ENCODE measurements at regions not wholly inside any gene's neighbourhood (a gene's known extent, or its start where the extent isn't known, plus 50 kb on each side); places are given as distances from the start of the nearest gene placed in this dataset.

- TF ChIP-seq HIVEP1 (CRISPR knock-in tag; IDR thresholded peaks at IDR 0.05), result no peak
- no peak for TF ChIP-seq IRF9 (CRISPR knock-in tag; IDR thresholded peaks at IDR 0.05; ENCODE audit: borderline replicate concordance)
Measured at GRCh38 chr4:143118663-143119062, 66.1 kb upstream of the USP38 start (continued).

- Histone ChIP-seq H3K9ac (ENCODE audit: insufficient read depth, low read depth, low read length) (no peak overlapping the region), H3K4me1 (ENCODE audit: insufficient read depth, low read length) (no peaks in the 10 kb centered on the region), H3K4me2 (ENCODE audit: low read depth, low read length) (no peak overlapping the region), H3K4me3 (replicated peaks in 1 of 3; ENCODE audit: insufficient read depth in 1 of 3, low read depth in 2 of 3, low read length in 3 of 3) (no peak overlapping the region), H2AFZ (ENCODE audit: low read length) (no peak overlapping the region), H3K27me3 (ENCODE audit: control insufficient read depth in 1 of 2, insufficient read depth in 2 of 2, low read length in 2 of 2) (no peaks in the 10 kb centered on the region), H3K79me2 (ENCODE audit: insufficient read depth, low read length) (no peaks in the 10 kb centered on the region), H4K20me1 (ENCODE audit: insufficient read depth, low read length) (no peaks in the 10 kb centered on the region), H3K27ac (ENCODE audit: extremely low read length, insufficient read depth, low read length) (no peak overlapping the region), H3K36me3 (replicated peaks in 1 of 2; ENCODE audit: control insufficient read depth in 1 of 2, insufficient read depth in 2 of 2, low read length in 2 of 2) (no peaks in the 10 kb centered on the region), H3K9me3 (ENCODE audit: low read length) (no peaks in the 10 kb centered on the region)
- ChIA-PET POLR2A (no interaction called here), CTCF (ENCODE audit: low intra/inter-chr PET ratio, low total read pairs) (no interaction called here)
- intact Hi-C loops (cut with micrococcal nuclease; ENCODE audit: unreplicated experiment), result no loop called here
- DNase-seq (ENCODE audit: low spot score) (no peak), FAIRE-seq (no peak), ATAC-seq (no peak)
- no TSS peak for BruUV-seq (replicated peaks)
- in situ Hi-C loops (cut with HindIII; ENCODE audit: extremely low pct_ligation_motif_present, low pct_unique_long_range_greater_than_20kb), result no loop called here
- no peak for TF ChIP-seq SOX13 (IDR thresholded peaks at IDR 0.05)
- TF ChIP-seq SOX13 (CRISPR knock-in tag; conservative IDR thresholded peaks at IDR 0.05 in 1 of 2, IDR thresholded peaks at IDR 0.05 in 1 of 2), result no peak
- no peak for TF ChIP-seq ZSCAN25 (CRISPR knock-in tag; IDR thresholded peaks at IDR 0.05)
- no peak for TF ChIP-seq BRCA1 (CRISPR knock-in tag; IDR thresholded peaks at IDR 0.05)
- no peak for TF ChIP-seq ELF4 (CRISPR knock-in tag; IDR thresholded peaks at IDR 0.05; ENCODE audit: borderline replicate concordance)
- TF ChIP-seq ZNF280B (CRISPR knock-in tag; IDR thresholded peaks at IDR 0.05; ENCODE audit: borderline replicate concordance), result no peak
- no peak for TF ChIP-seq KLF15 (CRISPR knock-in tag; IDR thresholded peaks at IDR 0.05; ENCODE audit: borderline replicate concordance)
- no peak for TF ChIP-seq GRHL1 (CRISPR knock-in tag; conservative IDR thresholded peaks at IDR 0.05)
- TF ChIP-seq TARDBP (CRISPR knock-in tag; IDR thresholded peaks at IDR 0.05), result no peak
- TF ChIP-seq SKIL (CRISPR knock-in tag; IDR thresholded peaks at IDR 0.05; ENCODE audit: borderline replicate concordance), result no peak
- no peak for TF ChIP-seq ZNF143 (CRISPR knock-in tag; IDR thresholded peaks at IDR 0.05)
- no peak for TF ChIP-seq EP300 (IDR thresholded peaks at IDR 0.05; ENCODE audit: low read depth in 2 of 2, low read length in 2 of 2)
- TF ChIP-seq EP300 (CRISPR knock-in tag; IDR thresholded peaks at IDR 0.05; ENCODE audit: borderline replicate concordance), result no peak
- TF ChIP-seq ZNF569 (CRISPR knock-in tag; IDR thresholded peaks at IDR 0.05; ENCODE audit: borderline replicate concordance), result no peak
- no peak for TF ChIP-seq ZNF644 (CRISPR knock-in tag; IDR thresholded peaks at IDR 0.05; ENCODE audit: low read depth)
- TF ChIP-seq CREB1 (IDR thresholded peaks at IDR 0.05), result no peak
- TF ChIP-seq CREB1 (CRISPR knock-in tag; IDR thresholded peaks at IDR 0.05), result no peak
- TF ChIP-seq ZNF251 (CRISPR knock-in tag; IDR thresholded peaks at IDR 0.05), result no peak
Measured at GRCh38 chr4:143127621-143128020, 57.1 kb upstream of the USP38 start.
